ENCODE measurements at regions not wholly inside any gene's neighbourhood (a gene's known extent, or its start where the extent isn't known, plus 50 kb on each side); places are given as distances from the start of the nearest gene placed in this dataset.

DNA sequence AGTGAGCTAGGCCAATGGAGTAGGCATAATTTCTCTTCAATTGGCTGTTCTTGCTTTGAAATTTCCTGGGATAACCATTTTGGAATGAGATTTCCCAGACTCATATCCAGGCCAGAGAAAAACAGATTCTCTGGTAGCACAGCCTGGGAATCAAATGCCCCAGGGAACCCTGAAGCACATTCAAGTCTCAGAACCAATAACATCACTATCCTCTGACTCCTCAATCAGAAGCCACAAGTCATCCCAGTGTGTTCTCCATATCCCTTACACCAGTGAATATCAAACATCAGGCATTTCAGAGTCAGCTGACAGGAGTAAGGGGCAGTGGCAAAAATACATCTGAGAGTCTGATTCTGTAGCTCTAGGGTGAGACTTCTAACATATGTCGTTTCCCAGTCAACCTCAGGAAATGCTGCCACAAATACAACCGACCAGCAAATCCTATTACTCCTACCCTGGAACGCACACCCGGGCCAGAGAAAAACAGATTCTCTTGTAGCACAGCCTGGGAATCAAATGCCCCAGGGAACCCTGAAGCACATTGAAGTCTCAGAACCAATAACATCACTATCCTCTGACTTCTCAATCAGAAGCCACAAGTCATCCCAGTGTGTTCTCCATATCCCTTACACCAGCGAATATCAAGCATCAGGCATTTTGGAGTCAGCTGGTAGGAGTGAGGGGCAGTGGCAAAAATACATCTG is 537.7 kb upstream of the NMUR2 start:
- Histone ChIP-seq H3K4me1 (ENCODE audit: low read depth) (no peaks in the 10 kb centered on the region), H3K9me3 (peaks cover 15% of the 10 kb centered on the region), H3K4me3 (no peak overlapping the region), H3K36me3 (ENCODE audit: low read depth) (no peaks in the 10 kb centered on the region)
- intact Hi-C loops (cut with DNase I, micrococcal nuclease) = no loop called here
- DNase-seq (no peak), ATAC-seq (no peak)
- TF ChIP-seq, protein P1, sequence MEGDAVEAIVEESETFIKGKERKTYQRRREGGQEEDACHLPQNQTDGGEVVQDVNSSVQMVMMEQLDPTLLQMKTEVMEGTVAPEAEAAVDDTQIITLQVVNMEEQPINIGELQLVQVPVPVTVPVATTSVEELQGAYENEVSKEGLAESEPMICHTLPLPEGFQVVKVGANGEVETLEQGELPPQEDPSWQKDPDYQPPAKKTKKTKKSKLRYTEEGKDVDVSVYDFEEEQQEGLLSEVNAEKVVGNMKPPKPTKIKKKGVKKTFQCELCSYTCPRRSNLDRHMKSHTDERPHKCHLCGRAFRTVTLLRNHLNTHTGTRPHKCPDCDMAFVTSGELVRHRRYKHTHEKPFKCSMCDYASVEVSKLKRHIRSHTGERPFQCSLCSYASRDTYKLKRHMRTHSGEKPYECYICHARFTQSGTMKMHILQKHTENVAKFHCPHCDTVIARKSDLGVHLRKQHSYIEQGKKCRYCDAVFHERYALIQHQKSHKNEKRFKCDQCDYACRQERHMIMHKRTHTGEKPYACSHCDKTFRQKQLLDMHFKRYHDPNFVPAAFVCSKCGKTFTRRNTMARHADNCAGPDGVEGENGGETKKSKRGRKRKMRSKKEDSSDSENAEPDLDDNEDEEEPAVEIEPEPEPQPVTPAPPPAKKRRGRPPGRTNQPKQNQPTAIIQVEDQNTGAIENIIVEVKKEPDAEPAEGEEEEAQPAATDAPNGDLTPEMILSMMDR (IDR thresholded peaks at IDR 0.05) = no peak

DNA sequence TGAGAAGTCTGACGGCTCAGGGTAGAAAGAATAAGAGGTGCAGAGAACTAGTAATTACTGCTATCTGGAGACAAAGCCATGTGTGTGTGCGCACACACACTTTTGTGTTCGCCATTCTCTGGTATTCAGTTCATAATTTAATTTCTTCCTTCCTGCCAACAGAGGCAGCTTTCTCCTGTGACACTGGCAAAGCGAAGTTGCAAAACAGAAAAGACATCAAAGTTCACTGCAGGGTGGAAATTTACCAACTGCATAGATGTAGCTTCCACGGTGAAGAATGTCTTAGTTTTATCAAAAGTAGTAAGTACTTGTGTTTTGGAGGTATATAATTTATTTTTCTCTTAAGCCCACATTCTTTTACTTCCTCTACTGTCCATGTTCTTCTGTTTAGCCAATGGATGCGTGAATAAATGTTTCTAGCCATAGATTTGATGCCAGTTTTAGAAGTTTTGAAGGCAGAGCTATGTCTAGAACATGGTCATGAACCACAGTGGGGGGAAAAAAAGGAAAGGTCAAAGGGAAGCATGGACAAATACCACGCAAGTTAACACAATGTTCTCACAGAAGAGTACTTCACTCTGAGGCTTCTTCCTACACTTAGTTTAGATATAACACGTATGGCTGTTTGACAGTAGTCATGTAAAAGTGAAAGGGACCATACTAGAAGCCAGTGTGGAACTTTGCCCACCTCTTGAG is 536.5 kb upstream of the GRIA1 start:
- TF ChIP-seq, protein P1 (IDR thresholded peaks at IDR 0.05) = no peak
- H3K4me3 ChIP-seq = no peak overlapping the region
- no peaks in the 10 kb centered on the region for H3K36me3 ChIP-seq (ENCODE audit: low read depth)
- H3K4me1 ChIP-seq (ENCODE audit: low read depth) = no peaks in the 10 kb centered on the region
- intact Hi-C loops (cut with DNase I, micrococcal nuclease) = no loop called here
- no peaks in the 10 kb centered on the region for H3K9me3 ChIP-seq
- no peak for ATAC-seq
- no peak for DNase-seq

DNA sequence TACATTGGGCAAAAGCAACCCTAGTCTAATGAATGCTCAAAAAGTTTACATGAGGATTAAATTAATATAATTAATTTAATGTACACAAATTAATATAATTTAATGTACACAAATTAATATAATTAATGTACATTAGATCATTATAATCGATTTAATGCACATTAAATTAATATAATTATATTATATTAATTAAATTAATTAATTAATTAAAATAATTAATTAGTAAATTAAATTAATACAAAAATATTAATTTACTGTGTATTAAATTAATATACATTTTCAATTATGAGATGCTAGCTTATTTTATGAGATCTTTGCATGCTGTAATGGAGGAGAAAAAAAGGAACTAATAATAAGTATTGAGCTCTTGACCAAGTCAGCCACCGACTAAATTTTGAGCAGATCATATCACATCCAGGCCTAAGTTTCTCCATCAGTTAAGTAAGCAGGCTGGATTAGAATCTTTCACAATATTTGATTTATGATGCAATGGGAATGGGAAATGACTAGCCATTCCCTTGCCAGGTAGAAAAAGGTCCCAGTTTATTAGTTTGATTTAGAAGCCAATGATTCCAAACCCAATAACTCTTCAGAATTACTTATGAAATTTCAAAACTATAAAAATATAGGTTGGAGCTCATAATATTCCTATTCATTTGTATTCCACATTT is 533.4 kb upstream of the GRIA1 start:
- ATAC-seq (no peak), DNase-seq (no peak)
- Histone ChIP-seq H3K4me3 (no peak overlapping the region), H3K4me1 (ENCODE audit: low read depth) (no peaks in the 10 kb centered on the region), H3K36me3 (ENCODE audit: low read depth) (no peaks in the 10 kb centered on the region), H3K9me3 (no peaks in the 10 kb centered on the region)
- TF ChIP-seq, protein P1 (IDR thresholded peaks at IDR 0.05) = no peak
- intact Hi-C loops (cut with DNase I, micrococcal nuclease) = no loop called here

DNA sequence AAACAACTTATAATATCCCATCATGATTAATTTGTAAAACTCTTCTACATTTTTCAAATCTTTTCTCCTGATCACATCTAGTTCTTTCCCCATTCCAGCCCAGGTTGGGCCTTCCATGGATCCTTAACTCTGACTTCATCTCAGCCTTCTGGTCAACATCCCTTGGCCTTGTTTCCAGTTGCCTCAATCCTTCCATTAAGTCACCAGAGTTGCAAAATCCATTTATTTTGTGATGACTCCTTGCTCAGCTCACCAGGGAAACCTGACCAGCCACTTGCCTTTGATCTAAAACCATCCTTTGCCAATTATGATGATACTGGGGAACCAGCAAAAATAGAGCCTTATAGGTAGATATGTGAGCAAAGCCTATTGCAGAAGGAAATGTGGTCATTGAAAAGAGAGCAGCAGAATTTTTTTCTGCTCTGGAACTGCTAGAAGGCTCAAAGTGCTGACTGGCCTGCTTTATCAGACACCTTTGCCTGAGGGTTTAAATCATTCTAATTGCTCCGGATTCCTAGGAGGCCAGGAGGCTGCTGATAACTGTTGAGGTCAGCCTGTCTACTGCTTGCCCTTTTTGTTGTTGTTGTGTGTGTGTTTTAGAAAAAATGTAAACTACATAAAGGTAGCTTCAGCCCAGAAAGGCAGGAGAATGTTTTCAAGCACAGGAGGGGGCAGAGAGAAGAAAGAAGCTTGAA is 512.2 kb upstream of the GRIA1 start:
- H3K36me3 ChIP-seq (ENCODE audit: low read depth) = no peaks in the 10 kb centered on the region
- H3K9me3 ChIP-seq = peaks cover 27% of the 10 kb centered on the region
- ATAC-seq = no peak
- DNase-seq = no peak
- no peak overlapping the region for H3K4me3 ChIP-seq
- intact Hi-C loops (cut with DNase I, micrococcal nuclease) = no loop called here
- TF ChIP-seq, protein P1 (IDR thresholded peaks at IDR 0.05) = no peak
- H3K4me1 ChIP-seq (ENCODE audit: low read depth) = no peaks in the 10 kb centered on the region

DNA sequence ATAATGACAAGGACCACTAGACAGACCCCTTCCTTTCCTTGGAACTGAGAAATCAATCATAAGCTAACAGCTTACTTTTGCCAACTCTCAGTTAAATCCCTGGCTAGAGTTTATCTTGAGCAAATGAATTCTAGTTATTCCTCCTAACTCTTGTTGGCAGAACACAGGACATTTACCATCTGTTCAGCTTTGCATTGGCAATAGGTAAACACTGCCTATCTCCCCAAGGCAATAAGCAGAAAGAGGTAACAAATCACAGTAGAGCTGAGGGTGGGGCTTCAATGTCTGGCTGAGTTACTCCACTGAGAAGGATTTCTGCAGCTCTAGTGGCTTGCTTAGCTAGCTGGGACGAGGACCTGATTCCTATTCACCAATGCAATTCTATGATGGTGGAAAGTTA is 503.3 kb upstream of the GRIA1 start:
- ATAC-seq (no peak), DNase-seq (no peak)
- TF ChIP-seq, protein P1 (IDR thresholded peaks at IDR 0.05) = no peak
- H3K9me3 ChIP-seq = peaks cover 9% of the 10 kb centered on the region
- H3K4me3 ChIP-seq = no peak overlapping the region
- intact Hi-C loops (cut with DNase I, micrococcal nuclease) = no loop called here
- H3K36me3 ChIP-seq (ENCODE audit: low read depth) = no peaks in the 10 kb centered on the region
- no peaks in the 10 kb centered on the region for H3K4me1 ChIP-seq (ENCODE audit: low read depth)

Measured in mucosa of descending colon (tissue), 3 donors.